Caco-2 (cell line): ENCODE measurements at regions not wholly inside any gene's neighbourhood (a gene's known extent, or its start where the extent isn't known, plus 50 kb on each side); places are given as distances from the start of the nearest gene placed in this dataset.
"Not testable (repeated sequence)": the region's sequence is repeated elsewhere in the genome, so short reads cannot be mapped to it uniquely, and the experiment has no call there.

Experiments used
- BruUV-seq: library from RNA; stranded (reverse); fragments of 400-500 nt; replicated peaks from 2 replicates; lab custom pipeline; 2021; lab: Mats Ljungman, UMichigan
- CTCF ChIA-PET: fragments of 300-600 bp; sonication (Branson Sonifier 250); formaldehyde crosslinking; loops from one replicate; lab custom pipeline; 2022; ENCODE audit warnings: antibody characterized with exemption; lab: Charles Lee
- POLR2A ChIA-PET: fragments of 300-600 bp; sonication (Branson Sonifier 250); formaldehyde crosslinking; loops from one replicate; lab custom pipeline; 2022; ENCODE audit warnings: antibody characterized with exemption; lab: Charles Lee
- DNase-seq, 2 experiments: peaks; one replicate each; pipeline versions ENCODE4 v3.0.0 to v3.0.0-alpha.2; 2020 to 2022
- H3K27me3 ChIP-seq: replicated peaks from 2 replicates; pipeline ENCODE4 v1.6.0; 2011; ENCODE audit warnings: low read length; ENCODE audit not compliant: control insufficient read depth, insufficient read depth
- H3K36me3 ChIP-seq: 2 replicates; pipeline ENCODE4 v1.5.1; 2011; ENCODE audit warnings: low read length; ENCODE audit not compliant: control insufficient read depth, insufficient read depth
- H3K4me1 ChIP-seq: fragments of 250-450 bp; sonication (Bioruptor Pico); 2 replicates; pipeline ENCODE4 v1.5.1; 2020; ENCODE audit warnings: mild to moderate bottlenecking
- H3K4me3 ChIP-seq: 2 replicates; pipeline ENCODE4 v1.5.1; 2011; ENCODE audit warnings: low read depth, mild to moderate bottlenecking, control low read depth, low read length
- H3K9me3 ChIP-seq: fragments of 250-450 bp; sonication (Bioruptor Pico); 2 replicates; pipeline ENCODE4 v1.5.1; 2020; ENCODE audit warnings: mild to moderate bottlenecking, moderate library complexity
- H3K27ac Mint-ChIP-seq: one replicate; pipeline ENCODE4 v1.8.0; 2022; ENCODE audit warnings: mixed read lengths; ENCODE audit not compliant: unreplicated experiment
- H3K27me3 Mint-ChIP-seq: one replicate; pipeline ENCODE4 v1.8.0; 2022; ENCODE audit warnings: mixed read lengths; ENCODE audit not compliant: insufficient read depth, unreplicated experiment
- H3K36me3 Mint-ChIP-seq: one replicate; pipeline ENCODE4 v1.8.0; 2022; ENCODE audit warnings: mild to moderate bottlenecking, mixed read lengths; ENCODE audit not compliant: insufficient read depth, unreplicated experiment
- H3K4me1 Mint-ChIP-seq: one replicate; pipeline ENCODE4 v1.8.0; 2022; ENCODE audit warnings: low read depth, mixed read lengths; ENCODE audit not compliant: unreplicated experiment
- H3K4me3 Mint-ChIP-seq: one replicate; pipeline ENCODE4 v1.8.0; 2022; ENCODE audit warnings: mild to moderate bottlenecking, moderate library complexity, mixed read lengths; ENCODE audit not compliant: unreplicated experiment
- H3K9me3 Mint-ChIP-seq: one replicate; pipeline ENCODE4 v1.8.0; 2022; ENCODE audit warnings: mixed read lengths; ENCODE audit not compliant: unreplicated experiment
- intact Hi-C: fragments of 100-400 bp; cut with micrococcal nuclease; formaldehyde crosslinking; loops from one replicate; pipeline ENCODE4 v1.10.0; 2022; ENCODE audit not compliant: unreplicated experiment
- TF ChIP-seq, protein P1 (sequence below), 2 experiments: fragments of 200-600 bp in 1 of 2; IDR thresholded peaks; 1 replicate in 1 of 2; 2 replicates in 1 of 2; pipeline versions ENCODE4 v1.5.1 to v1.8.0; 2011 to 2022; ENCODE audit warnings: antibody characterized with exemption in 1 of 2, control low read depth in 1 of 2, inconsistent platforms in 1 of 2, low read depth in 1 of 2, low read length in 1 of 2, mild to moderate bottlenecking in 1 of 2, moderate library complexity in 1 of 2; ENCODE audit not compliant: insufficient read depth in 1 of 2, severe bottlenecking in 1 of 2, unreplicated experiment in 1 of 2

DNA sequence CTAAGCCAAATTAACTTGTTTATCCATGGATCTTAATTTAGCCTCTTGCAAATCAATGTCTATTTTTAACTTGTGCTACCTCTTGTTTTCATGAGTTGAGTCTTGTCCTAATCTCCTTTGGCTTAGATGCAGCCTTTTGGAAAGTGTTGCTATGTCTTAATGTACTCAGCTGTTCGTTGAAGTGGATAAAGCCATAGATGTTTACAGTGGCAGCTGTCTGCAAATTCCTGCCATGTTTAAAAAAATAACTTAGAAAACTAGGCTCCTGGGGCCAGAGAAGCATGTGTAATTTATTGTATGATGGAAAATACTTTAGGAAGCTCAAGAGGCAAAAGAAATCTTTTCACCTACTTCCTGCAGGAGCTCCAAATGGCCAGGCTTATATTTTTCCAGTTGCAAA lies 253.1 kb upstream of the RHOBTB1 start:
- TF ChIP-seq, protein P1, sequence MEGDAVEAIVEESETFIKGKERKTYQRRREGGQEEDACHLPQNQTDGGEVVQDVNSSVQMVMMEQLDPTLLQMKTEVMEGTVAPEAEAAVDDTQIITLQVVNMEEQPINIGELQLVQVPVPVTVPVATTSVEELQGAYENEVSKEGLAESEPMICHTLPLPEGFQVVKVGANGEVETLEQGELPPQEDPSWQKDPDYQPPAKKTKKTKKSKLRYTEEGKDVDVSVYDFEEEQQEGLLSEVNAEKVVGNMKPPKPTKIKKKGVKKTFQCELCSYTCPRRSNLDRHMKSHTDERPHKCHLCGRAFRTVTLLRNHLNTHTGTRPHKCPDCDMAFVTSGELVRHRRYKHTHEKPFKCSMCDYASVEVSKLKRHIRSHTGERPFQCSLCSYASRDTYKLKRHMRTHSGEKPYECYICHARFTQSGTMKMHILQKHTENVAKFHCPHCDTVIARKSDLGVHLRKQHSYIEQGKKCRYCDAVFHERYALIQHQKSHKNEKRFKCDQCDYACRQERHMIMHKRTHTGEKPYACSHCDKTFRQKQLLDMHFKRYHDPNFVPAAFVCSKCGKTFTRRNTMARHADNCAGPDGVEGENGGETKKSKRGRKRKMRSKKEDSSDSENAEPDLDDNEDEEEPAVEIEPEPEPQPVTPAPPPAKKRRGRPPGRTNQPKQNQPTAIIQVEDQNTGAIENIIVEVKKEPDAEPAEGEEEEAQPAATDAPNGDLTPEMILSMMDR (IDR thresholded peaks at IDR 0.05; ENCODE audit: insufficient read depth in 1 of 2, low read depth in 1 of 2, low read length in 1 of 2, severe bottlenecking in 1 of 2, unreplicated experiment in 1 of 2) = no peak
- H3K27me3 ChIP-seq = no peaks in the 10 kb centered on the region
- H3K4me3 Mint-ChIP-seq = no peak overlapping the region
- ChIA-PET CTCF (no interaction called here), POLR2A (no interaction called here)
- BruUV-seq = no TSS peak
- H3K4me1 Mint-ChIP-seq = no peaks in the 10 kb centered on the region
- intact Hi-C loops = no loop called here
- H3K4me1 ChIP-seq = no peaks in the 10 kb centered on the region
- no peak overlapping the region for H3K4me3 ChIP-seq
- H3K36me3 Mint-ChIP-seq = no peaks in the 10 kb centered on the region
- no peaks in the 10 kb centered on the region for H3K36me3 ChIP-seq
- H3K27me3 Mint-ChIP-seq = peaks cover 8% of the 10 kb centered on the region
- DNase-seq = no peak
- peaks cover under 1% of the 10 kb centered on the region for H3K9me3 ChIP-seq
- no peak overlapping the region for H3K27ac Mint-ChIP-seq
- H3K9me3 Mint-ChIP-seq = peaks cover 11% of the 10 kb centered on the region

DNA sequence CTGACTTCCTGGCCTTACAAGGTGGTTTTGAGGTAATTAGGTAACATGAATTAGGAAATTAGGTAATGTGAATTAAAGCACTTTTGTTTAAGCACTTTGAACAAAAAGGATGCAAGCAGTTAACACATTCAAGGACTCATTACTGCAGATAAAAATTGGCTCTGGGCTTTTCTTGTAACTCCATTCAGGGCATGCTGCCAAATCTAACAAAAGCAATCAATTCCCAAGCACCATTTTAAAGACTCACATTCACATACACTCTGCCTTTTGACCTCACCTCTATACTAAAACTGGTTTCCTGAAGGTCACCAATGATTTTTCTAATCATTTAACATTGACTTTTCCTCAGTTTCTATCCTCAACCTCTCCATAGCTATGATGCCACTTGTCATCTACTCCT lies 251.2 kb upstream of the RHOBTB1 start:
- Histone ChIP-seq H3K4me1 (no peaks in the 10 kb centered on the region), H3K4me3 (no peak overlapping the region), H3K9me3 (peaks cover 7% of the 10 kb centered on the region), H3K27me3 (no peaks in the 10 kb centered on the region), H3K36me3 (no peaks in the 10 kb centered on the region)
- Mint-ChIP-seq H3K36me3 (no peaks in the 10 kb centered on the region), H3K4me1 (no peaks in the 10 kb centered on the region), H3K27ac (no peak overlapping the region), H3K4me3 (no peak overlapping the region), H3K9me3 (peaks cover 11% of the 10 kb centered on the region), H3K27me3 (peaks cover 3% of the 10 kb centered on the region)
- DNase-seq = no peak
- POLR2A ChIA-PET = no interaction called here
- no TSS peak for BruUV-seq
- CTCF ChIA-PET = no interaction called here
- TF ChIP-seq, protein P1 (IDR thresholded peaks at IDR 0.05; ENCODE audit: insufficient read depth in 1 of 2, low read depth in 1 of 2, low read length in 1 of 2, severe bottlenecking in 1 of 2, unreplicated experiment in 1 of 2) = no peak
- intact Hi-C loops = no loop called here

DNA sequence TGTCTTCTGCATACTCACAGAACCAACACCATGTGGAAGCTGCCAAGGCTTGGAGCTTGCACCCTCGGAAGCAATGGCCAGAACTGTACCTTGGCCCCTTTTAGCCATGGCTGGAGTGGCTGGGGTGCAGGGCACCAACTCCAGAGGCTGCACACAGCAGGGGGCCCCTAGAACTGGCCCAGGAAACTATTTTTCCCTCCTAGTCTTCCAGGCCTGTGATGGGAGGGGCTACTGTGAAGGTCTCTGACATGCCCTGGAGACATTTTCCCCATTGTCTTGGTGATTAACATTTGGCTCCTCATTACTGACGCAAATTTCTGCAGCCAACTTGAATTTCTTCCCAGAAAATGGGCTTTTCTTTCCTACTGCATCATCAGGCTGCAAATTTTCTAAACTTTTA lies 248.6 kb upstream of the RHOBTB1 start:
- H3K4me3 Mint-ChIP-seq, H3K27me3 Mint-ChIP-seq, H3K4me1 ChIP-seq, H3K27ac Mint-ChIP-seq, BruUV-seq, H3K36me3 Mint-ChIP-seq, H3K4me1 Mint-ChIP-seq, H3K9me3 ChIP-seq, POLR2A ChIA-PET, H3K27me3 ChIP-seq, CTCF ChIA-PET, intact Hi-C loops, H3K36me3 ChIP-seq, DNase-seq, H3K4me3 ChIP-seq: not testable (repeated sequence)
- H3K9me3 Mint-ChIP-seq = peaks cover 11% of the 10 kb centered on the region

DNA sequence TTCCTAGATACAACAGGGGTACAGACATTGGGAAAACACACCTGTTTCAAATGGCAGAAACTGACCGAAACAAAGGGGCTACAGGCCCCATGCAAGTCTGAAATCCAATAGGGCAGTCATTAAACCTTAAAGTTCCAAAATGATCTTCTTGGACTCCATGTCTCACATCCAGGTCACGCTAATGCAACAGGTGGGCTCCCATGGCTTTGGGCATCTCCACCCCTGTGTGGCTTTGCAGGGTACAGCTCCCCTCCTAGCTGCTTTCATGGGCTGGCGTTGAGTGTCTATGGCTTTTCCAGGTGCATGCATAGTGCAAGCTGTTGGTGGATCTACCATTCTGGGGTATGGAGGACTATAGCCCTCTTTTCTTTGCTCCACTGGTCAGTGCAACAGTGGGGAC lies 248.1 kb upstream of the RHOBTB1 start:
- Histone ChIP-seq H3K4me3 (no peak overlapping the region), H3K27me3 (no peaks in the 10 kb centered on the region), H3K9me3 (peaks cover 7% of the 10 kb centered on the region), H3K36me3 (no peaks in the 10 kb centered on the region), H3K4me1 (no peaks in the 10 kb centered on the region)
- no peak for DNase-seq
- Mint-ChIP-seq H3K9me3 (peaks cover 11% of the 10 kb centered on the region), H3K4me1 (peaks cover 7% of the 10 kb centered on the region), H3K4me3 (no peak overlapping the region), H3K36me3 (no peaks in the 10 kb centered on the region), H3K27me3 (no peaks in the 10 kb centered on the region), H3K27ac (no peak overlapping the region)
- intact Hi-C loops = no loop called here
- ChIA-PET POLR2A (no interaction called here), CTCF (no interaction called here)
- TF ChIP-seq, protein P1 (IDR thresholded peaks at IDR 0.05; ENCODE audit: insufficient read depth in 1 of 2, low read depth in 1 of 2, low read length in 1 of 2, severe bottlenecking in 1 of 2, unreplicated experiment in 1 of 2) = no peak
- no TSS peak for BruUV-seq
